Central memory CD8-positive, alpha-beta T cell (primary cell): ENCODE measurements at regions not wholly inside any gene's neighbourhood (a gene's known extent, or its start where the extent isn't known, plus 50 kb on each side); places are given as distances from the start of the nearest gene placed in this dataset.
"Not testable (repeated sequence)": the region's sequence is repeated elsewhere in the genome, so short reads cannot be mapped to it uniquely, and the experiment has no call there.

Experiments
- ATAC-seq: fragments of 150-1000 bp; cut with Tn5 transposase; replicated peaks from 2 replicates; pipeline ENCODE4 v1.10.0; 2022; ENCODE audit warnings: mild to moderate bottlenecking, moderate FRiP score, moderate number of reproducible peaks; ENCODE audit not compliant: poor library complexity, severe bottlenecking; ENCODE audit errors: extremely low read depth
- DNase-seq, 2 donors: peaks; one replicate each; pipeline ENCODE4 v3.0.0; 2021; ENCODE audit warnings: low spot score in 2 of 2
- H3K27ac Mint-ChIP-seq: one replicate; pipeline ENCODE4 v1.8.0; 2022; ENCODE audit warnings: low read depth, mild to moderate bottlenecking, moderate library complexity, mixed read lengths
- H3K27me3 Mint-ChIP-seq: one replicate; pipeline ENCODE4 v1.8.0; 2022; ENCODE audit warnings: mixed read lengths
- H3K36me3 Mint-ChIP-seq: one replicate; pipeline ENCODE4 v1.8.0; 2022; ENCODE audit warnings: mild to moderate bottlenecking, moderate library complexity, mixed read lengths; ENCODE audit not compliant: insufficient read depth
- H3K4me1 Mint-ChIP-seq: one replicate; pipeline ENCODE4 v1.8.0; 2022; ENCODE audit warnings: mixed read lengths
- H3K4me3 Mint-ChIP-seq: one replicate; pipeline ENCODE4 v1.8.0; 2022; ENCODE audit warnings: mild to moderate bottlenecking, moderate library complexity, mixed read lengths
- H3K9me3 Mint-ChIP-seq: one replicate; pipeline ENCODE4 v1.8.0; 2022; ENCODE audit warnings: mixed read lengths

DNA sequence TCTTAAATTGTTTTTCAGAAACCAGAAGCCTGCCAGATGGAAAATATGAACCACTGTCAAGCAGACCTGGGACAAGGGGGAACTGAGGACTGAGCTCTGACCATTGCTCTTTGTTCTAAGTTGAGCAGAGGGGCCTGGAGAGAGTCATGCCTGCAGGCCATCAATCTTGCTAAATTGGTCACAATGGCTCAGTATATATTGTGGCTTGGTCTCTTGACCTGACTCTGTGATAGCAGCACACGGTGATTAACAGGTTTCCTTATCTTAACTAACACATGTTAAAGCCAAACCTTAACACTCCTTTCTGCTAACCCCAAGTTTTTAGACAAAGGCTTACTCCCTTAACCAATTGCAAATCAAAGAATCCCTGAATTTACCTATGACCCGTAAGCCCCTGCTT lies 1281.2 kb upstream of the NUDT12 start:
- peaks cover 14% of the 10 kb centered on the region for H3K9me3 Mint-ChIP-seq
- no peaks in the 10 kb centered on the region for H3K4me1 Mint-ChIP-seq
- H3K36me3 Mint-ChIP-seq: no peaks in the 10 kb centered on the region
- H3K27ac Mint-ChIP-seq: no peak overlapping the region
- no peaks in the 10 kb centered on the region for H3K27me3 Mint-ChIP-seq
- H3K4me3 Mint-ChIP-seq: no peak overlapping the region
- ATAC-seq (no peak), DNase-seq (no peak)

DNA sequence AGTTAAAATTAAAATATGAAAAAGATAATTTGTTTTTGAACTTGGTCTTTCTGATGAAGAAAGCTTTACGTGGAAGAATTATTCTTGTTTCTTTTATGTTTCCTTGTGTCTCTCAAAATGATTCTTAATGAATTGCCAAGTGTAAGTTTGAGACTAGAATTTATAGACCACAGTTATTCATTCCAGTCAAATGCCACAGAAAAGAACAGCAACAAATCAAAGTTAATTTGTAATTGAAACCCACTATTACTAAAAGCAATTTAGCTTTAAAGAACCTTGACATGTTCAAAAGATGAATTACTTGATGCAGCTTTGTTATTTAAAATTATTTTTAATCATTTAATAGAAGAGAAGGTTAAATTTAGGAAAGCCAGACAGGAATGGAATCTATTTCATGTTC lies 1277.7 kb upstream of the NUDT12 start:
- DNase-seq (no peak), ATAC-seq (no peak)
- H3K9me3 Mint-ChIP-seq: peaks cover 20% of the 10 kb centered on the region
- no peaks in the 10 kb centered on the region for H3K4me1 Mint-ChIP-seq
- H3K4me3 Mint-ChIP-seq: no peak overlapping the region
- no peak overlapping the region for H3K27ac Mint-ChIP-seq
- no peaks in the 10 kb centered on the region for H3K36me3 Mint-ChIP-seq
- no peaks in the 10 kb centered on the region for H3K27me3 Mint-ChIP-seq

DNA sequence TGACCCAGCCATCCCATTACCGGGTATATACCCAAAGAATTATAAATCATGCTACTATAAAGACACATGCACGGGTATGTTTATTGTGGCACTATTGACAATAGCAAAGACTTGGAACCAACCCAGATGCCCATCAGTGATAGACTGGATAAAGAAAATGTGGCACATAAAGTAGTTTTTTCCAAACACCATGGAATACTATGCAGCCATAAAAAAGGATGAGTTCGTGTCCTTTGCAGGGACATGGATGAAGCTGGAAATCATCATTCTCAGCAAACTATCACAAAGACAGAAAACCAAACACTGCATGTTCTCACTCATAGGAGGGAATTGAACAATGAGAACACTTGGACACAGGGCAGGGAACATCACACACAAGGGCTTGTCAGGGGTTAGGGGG lies 1268.9 kb upstream of the NUDT12 start:
- not testable (repeated sequence) for H3K4me3 Mint-ChIP-seq, H3K27me3 Mint-ChIP-seq, ATAC-seq, DNase-seq, H3K27ac Mint-ChIP-seq, H3K36me3 Mint-ChIP-seq, H3K4me1 Mint-ChIP-seq
- peaks cover 28% of the 10 kb centered on the region for H3K9me3 Mint-ChIP-seq

DNA sequence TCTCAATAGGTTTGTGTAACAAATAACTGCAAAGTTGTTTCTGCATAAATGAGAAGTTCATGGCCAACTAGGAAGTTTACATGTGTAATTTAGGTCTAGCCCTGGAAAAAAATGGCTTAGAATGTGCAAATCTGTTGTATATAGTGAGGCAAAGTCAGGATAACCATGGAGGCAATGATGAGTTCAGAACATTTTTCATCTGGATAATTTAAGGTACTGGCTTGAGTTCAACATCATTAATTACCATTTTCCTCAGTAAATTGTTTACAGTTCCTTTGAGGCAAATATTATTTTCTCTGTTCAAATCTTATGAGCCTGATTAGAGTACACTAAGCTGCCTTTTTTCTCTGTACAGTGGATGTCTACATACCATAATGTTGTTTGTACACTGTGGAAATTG lies 1259.0 kb upstream of the NUDT12 start:
- DNase-seq (no peak), ATAC-seq (no peak)
- peaks cover 16% of the 10 kb centered on the region for H3K9me3 Mint-ChIP-seq
- H3K4me3 Mint-ChIP-seq: no peak overlapping the region
- no peaks in the 10 kb centered on the region for H3K36me3 Mint-ChIP-seq
- H3K4me1 Mint-ChIP-seq: no peaks in the 10 kb centered on the region
- H3K27ac Mint-ChIP-seq: no peak overlapping the region
- no peaks in the 10 kb centered on the region for H3K27me3 Mint-ChIP-seq

DNA sequence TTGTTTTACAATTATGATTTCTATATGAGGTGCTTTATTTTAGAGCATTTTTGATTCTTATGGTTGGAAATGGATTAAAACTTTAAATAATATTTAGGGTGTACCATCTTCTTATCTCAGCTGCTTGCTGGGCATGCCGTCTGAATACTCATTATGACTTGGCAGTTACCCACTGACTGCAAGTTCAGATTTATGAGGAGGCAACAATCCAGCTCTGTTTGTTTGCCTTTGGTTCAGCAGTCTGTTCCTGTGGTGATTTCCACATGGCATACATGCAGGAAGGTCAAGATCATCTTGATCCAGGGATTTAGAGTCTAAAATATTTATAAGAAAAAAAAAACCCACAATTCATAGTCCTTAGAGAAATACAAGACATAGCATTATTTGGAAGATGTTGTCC lies 1254.5 kb upstream of the NUDT12 start:
- no peak overlapping the region for H3K4me3 Mint-ChIP-seq
- ATAC-seq (no peak), DNase-seq (no peak)
- no peak overlapping the region for H3K27ac Mint-ChIP-seq
- no peaks in the 10 kb centered on the region for H3K4me1 Mint-ChIP-seq
- H3K9me3 Mint-ChIP-seq: peaks cover 9% of the 10 kb centered on the region
- no peaks in the 10 kb centered on the region for H3K27me3 Mint-ChIP-seq
- no peaks in the 10 kb centered on the region for H3K36me3 Mint-ChIP-seq

DNA sequence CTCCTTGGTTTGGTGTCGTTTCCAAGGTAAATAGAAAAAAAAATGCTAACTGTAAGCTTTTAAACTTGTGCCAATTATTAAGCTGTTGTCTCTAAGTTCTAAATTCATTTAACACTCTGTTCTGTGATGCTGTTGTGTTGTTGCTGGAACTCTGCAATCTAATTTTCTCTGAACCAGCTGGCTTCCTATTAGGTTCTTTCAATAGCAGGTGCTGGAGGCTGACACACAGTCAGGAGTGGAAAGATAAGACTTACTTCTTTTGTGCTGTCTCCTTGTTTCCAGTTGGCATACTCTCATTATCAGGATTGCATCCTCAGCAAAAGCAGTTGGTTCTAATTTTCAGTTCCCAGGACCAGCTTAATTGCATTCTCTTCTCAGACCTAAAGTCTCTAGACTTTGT lies 1252.6 kb upstream of the NUDT12 start:
- Mint-ChIP-seq H3K9me3 (peaks cover 12% of the 10 kb centered on the region), H3K4me1 (no peaks in the 10 kb centered on the region), H3K27ac (no peak overlapping the region), H3K4me3 (no peak overlapping the region), H3K27me3 (no peaks in the 10 kb centered on the region), H3K36me3 (no peaks in the 10 kb centered on the region)
- DNase-seq: no peak
- no peak for ATAC-seq

DNA sequence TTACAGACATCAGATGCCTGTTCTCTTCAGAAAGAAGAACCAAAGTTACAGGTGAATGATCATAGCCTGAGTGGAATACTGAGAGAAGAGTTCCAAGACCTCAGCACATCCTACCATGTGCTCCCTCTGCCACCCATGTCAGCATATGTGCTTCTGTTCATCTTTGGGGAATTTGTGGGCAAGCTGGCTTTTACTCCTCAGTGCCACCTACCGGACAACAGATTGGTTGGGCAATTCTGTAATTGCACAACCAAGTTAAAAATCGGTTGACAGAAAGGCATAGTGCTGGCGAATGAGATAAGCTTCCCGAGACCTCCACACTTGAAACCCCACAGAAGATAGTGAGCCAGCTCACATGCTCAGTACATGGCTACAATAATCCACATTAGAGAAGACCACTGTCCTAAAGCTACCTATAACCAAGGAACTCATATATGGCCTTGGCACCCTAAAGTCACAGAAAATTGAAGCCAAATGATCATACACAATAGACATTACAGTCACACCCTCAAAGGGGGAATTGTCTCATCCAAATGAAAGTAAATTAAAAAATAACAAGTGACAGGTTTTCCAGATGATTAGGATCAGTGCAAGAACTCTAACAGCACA lies 1238.0 kb upstream of the NUDT12 start:
- Mint-ChIP-seq H3K4me3 (no peak overlapping the region), H3K36me3 (no peaks in the 10 kb centered on the region), H3K4me1 (no peaks in the 10 kb centered on the region), H3K27ac (no peak overlapping the region), H3K27me3 (no peaks in the 10 kb centered on the region), H3K9me3 (peaks cover 12% of the 10 kb centered on the region)
- DNase-seq: no peak
- no peak for ATAC-seq

DNA sequence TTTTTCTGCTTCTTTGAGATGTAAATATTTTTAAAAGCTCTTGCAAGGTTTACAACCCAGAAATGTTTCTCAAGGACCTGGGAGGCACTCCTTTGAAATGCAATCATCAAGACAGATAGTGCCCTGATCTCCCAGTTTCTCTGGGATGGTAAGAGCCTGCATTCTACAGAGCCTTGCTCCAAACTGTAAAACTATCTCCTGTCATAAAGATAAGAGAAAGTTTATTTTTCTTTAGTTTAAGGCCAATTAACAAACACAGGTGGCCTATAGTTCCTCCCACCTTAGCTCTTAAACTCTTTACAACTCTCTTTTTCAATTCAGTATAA lies 1231.1 kb upstream of the NUDT12 start:
- Mint-ChIP-seq H3K36me3 (no peaks in the 10 kb centered on the region), H3K9me3 (peaks cover 17% of the 10 kb centered on the region), H3K4me1 (no peaks in the 10 kb centered on the region), H3K4me3 (no peak overlapping the region), H3K27ac (no peak overlapping the region), H3K27me3 (no peaks in the 10 kb centered on the region)
- DNase-seq (no peak), ATAC-seq (no peak)

DNA sequence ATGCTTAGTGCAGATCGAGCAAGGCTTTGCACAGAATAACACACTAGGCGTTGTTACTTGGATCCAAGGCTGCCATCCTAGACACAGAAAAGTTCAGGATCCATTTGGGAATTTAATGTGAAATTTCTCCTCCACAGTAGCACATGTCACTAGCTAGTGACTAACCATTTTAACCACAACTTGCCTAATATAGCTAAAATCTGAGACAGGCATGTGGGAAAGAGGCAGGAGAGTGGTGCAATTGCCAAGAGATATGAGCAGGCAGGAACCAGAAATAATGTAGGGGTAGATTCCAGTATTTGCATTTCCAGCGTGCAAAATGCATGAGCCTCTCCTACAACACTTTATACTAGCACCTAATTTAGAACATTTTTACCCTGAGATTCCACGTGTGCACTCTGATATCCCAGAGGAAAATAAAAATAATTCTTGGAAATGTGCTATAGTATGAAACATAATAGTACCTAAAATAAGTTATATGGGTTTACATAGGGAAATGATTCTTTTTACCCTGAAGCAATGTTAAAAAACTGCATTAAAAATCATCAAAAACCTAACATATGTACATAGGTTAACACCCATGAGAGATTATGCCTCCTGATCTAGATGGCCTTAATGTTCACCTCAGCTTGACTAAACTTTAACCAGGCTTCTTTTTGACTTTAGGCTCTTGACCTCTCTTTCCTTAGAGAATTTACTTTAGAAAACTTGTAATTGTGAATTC lies 1230.6 kb upstream of the NUDT12 start:
- H3K4me1 Mint-ChIP-seq: no peaks in the 10 kb centered on the region
- peaks cover 17% of the 10 kb centered on the region for H3K9me3 Mint-ChIP-seq
- ATAC-seq: no peak
- H3K27me3 Mint-ChIP-seq: no peaks in the 10 kb centered on the region
- no peak overlapping the region for H3K4me3 Mint-ChIP-seq
- H3K36me3 Mint-ChIP-seq: no peaks in the 10 kb centered on the region
- H3K27ac Mint-ChIP-seq: no peak overlapping the region
- DNase-seq: no peak

DNA sequence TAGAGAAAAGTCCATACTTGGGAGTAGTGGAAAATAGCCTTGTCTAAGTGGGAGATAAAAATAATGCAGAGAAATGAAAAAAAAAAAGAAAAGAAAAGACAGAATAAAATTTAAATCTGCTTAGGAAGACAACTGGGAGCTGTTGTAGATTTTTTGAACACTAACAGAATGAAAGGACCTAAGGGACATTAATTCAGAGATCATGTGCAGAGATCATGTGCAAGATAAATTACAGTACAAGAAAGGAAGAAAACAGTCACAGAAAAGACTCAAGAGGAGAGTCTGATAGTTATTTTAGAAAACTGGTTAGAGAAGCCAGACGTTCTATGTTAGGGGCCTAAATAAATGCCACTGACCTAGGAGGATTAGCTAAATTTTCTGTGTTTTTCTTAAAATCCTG lies 1226.8 kb upstream of the NUDT12 start:
- Mint-ChIP-seq H3K36me3 (no peaks in the 10 kb centered on the region), H3K27ac (no peak overlapping the region), H3K9me3 (peaks cover 14% of the 10 kb centered on the region), H3K4me3 (no peak overlapping the region), H3K4me1 (no peaks in the 10 kb centered on the region), H3K27me3 (no peaks in the 10 kb centered on the region)
- ATAC-seq (no peak), DNase-seq (no peak)

DNA sequence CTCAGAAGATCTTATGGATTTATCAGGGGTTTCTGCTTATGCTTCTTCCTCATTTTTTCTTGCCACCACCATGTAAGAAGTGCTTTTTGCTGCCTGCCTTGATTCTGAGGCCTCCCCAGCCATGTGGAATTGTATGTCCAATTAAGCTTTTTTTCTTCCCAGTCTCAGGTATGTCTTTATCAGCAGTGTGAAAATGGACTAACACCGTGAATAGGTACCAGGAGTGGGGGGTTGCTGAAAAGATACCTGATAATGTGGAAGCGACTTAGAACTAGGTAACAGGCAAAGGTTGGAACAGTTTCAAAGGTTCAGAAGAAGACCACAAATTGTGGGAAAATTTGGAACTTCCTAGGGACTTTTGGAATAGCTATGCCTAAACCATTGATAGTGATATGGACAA lies 1222.5 kb upstream of the NUDT12 start:
- ATAC-seq (no peak), DNase-seq (no peak)
- H3K4me1 Mint-ChIP-seq: no peaks in the 10 kb centered on the region
- H3K9me3 Mint-ChIP-seq: peaks cover 14% of the 10 kb centered on the region
- no peaks in the 10 kb centered on the region for H3K36me3 Mint-ChIP-seq
- no peaks in the 10 kb centered on the region for H3K27me3 Mint-ChIP-seq
- no peak overlapping the region for H3K4me3 Mint-ChIP-seq
- H3K27ac Mint-ChIP-seq: no peak overlapping the region

DNA sequence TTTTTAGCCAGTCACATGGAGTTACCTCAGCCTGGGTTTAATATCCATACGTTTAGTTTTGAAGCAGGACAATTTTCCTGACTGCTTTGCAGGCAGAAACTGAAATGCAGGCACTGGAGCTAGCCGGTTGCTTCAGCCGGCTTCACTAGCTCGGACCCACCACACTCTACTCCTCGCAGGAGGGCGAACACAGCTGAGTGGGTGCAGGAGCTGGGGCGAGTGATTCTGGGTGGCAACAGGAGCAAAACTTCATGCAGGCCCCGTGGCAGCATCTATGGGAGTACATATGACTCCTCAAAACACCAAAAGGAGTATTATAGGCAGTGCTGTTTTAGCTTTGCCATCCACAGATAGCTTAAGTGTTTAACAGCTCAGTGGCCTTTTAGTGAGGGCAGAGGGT lies 1211.8 kb upstream of the NUDT12 start:
- H3K4me1 Mint-ChIP-seq: no peaks in the 10 kb centered on the region
- H3K9me3 Mint-ChIP-seq: no peaks in the 10 kb centered on the region
- no peak overlapping the region for H3K27ac Mint-ChIP-seq
- no peaks in the 10 kb centered on the region for H3K27me3 Mint-ChIP-seq
- ATAC-seq (no peak), DNase-seq (no peak)
- no peaks in the 10 kb centered on the region for H3K36me3 Mint-ChIP-seq
- H3K4me3 Mint-ChIP-seq: no peak overlapping the region

DNA sequence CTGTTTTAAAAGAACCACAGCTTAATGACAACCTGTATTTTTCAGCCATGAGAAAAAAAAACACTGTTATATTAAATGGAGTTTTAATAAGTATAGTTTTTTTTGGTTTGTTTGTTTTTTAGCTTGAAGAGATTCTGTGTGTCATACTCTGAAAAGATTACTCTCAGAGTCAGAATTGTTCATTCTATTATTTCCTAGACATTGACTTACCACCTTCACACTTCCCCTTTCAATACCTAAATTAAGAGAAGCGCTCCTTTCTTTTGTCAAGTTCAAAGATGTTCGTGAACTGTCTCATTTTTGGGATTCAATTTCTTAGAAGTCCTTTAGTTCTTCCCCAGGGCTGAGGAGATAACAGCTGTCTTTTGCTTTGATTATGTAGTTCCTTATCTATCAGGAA lies 1201.6 kb upstream of the NUDT12 start:
- H3K4me1 Mint-ChIP-seq: no peaks in the 10 kb centered on the region
- no peaks in the 10 kb centered on the region for H3K27me3 Mint-ChIP-seq
- no peak overlapping the region for H3K27ac Mint-ChIP-seq
- ATAC-seq (no peak), DNase-seq (no peak)
- H3K4me3 Mint-ChIP-seq: no peak overlapping the region
- H3K9me3 Mint-ChIP-seq: peaks cover 10% of the 10 kb centered on the region
- no peaks in the 10 kb centered on the region for H3K36me3 Mint-ChIP-seq
